ENCODE measurements at regions not wholly inside any gene's neighbourhood (a gene's known extent, or its start where the extent isn't known, plus 50 kb on each side); places are given as distances from the start of the nearest gene placed in this dataset.
"Not testable (repeated sequence)": the region's sequence is repeated elsewhere in the genome, so short reads cannot be mapped to it uniquely, and the experiment has no call there.

DNA sequence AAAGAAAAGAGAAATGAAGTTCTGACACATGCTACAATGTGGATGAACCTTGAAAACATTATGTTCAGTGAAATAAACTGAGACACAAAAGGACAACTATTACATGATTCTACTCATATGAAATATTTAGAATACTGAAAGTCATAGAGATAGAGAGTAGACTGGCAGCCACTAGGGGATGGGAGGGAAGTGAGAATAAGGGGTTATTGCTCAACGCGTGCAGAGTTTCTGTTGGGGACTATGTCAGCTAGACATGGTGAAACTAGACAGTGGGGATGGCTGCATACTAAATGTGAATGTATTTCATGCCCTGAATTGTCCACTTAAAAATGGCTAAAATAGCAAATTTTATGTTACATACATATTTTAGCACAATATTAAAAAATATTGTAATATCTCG lies 108.7 kb upstream of the ATL2 start:
- WGBS = 90% methylated on average over 3 of the region's 3 CpGs
- TF ChIP-seq, protein P1, sequence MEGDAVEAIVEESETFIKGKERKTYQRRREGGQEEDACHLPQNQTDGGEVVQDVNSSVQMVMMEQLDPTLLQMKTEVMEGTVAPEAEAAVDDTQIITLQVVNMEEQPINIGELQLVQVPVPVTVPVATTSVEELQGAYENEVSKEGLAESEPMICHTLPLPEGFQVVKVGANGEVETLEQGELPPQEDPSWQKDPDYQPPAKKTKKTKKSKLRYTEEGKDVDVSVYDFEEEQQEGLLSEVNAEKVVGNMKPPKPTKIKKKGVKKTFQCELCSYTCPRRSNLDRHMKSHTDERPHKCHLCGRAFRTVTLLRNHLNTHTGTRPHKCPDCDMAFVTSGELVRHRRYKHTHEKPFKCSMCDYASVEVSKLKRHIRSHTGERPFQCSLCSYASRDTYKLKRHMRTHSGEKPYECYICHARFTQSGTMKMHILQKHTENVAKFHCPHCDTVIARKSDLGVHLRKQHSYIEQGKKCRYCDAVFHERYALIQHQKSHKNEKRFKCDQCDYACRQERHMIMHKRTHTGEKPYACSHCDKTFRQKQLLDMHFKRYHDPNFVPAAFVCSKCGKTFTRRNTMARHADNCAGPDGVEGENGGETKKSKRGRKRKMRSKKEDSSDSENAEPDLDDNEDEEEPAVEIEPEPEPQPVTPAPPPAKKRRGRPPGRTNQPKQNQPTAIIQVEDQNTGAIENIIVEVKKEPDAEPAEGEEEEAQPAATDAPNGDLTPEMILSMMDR (IDR thresholded peaks at IDR 0.05) = no peak
- no peak for TF ChIP-seq POLR2AphosphoS5 (IDR thresholded peaks at IDR 0.05)
- no peak for TF ChIP-seq POLR2A (IDR thresholded peaks at IDR 0.05)
- Histone ChIP-seq H3K4me1 (replicated peaks) (no peaks in the 10 kb centered on the region), H3K9me3 (no peaks in the 10 kb centered on the region), H3K27ac (no peak overlapping the region), H3K36me3 (no peaks in the 10 kb centered on the region), H3K4me3 (no peak overlapping the region), H3K27me3 (replicated peaks; ENCODE audit: insufficient read depth) (no peaks in the 10 kb centered on the region)
- no peak for DNase-seq (ENCODE audit: low spot score)
- intact Hi-C loops (cut with DNase I) = no loop called here

DNA sequence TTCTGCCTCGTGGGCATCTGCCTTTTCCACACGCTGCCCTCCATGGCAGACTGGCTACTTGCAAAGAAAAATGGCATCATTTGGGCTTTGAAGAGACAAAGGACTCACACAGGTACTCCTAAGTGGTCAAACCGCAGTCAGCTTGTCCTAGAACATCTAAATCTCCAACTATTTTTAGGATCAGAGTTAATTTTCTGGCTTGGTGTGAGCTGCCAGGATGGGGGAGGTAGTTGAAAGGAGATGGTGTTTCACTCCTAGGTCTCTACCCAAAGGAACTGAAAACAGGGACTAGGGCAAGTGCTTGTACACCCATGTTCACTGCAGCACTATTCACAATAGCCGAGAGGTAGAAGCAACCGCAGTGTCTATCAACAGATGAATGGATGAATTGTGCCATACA lies 107.9 kb upstream of the ATL2 start:
- Histone ChIP-seq H3K4me3 (no peak overlapping the region), H3K27me3 (replicated peaks; ENCODE audit: insufficient read depth) (no peaks in the 10 kb centered on the region), H3K36me3 (no peaks in the 10 kb centered on the region), H3K9me3 (no peaks in the 10 kb centered on the region), H3K4me1 (replicated peaks) (no peaks in the 10 kb centered on the region), H3K27ac (no peak overlapping the region)
- 77% methylated on average over 5 of the region's 5 CpGs for whole genome bisulfite sequencing
- TF ChIP-seq, protein P1 (IDR thresholded peaks at IDR 0.05) = no peak
- TF ChIP-seq POLR2A (IDR thresholded peaks at IDR 0.05) = no peak
- no peak for TF ChIP-seq POLR2AphosphoS5 (IDR thresholded peaks at IDR 0.05)
- intact Hi-C loops (cut with DNase I) = no loop called here
- DNase-seq (ENCODE audit: low spot score) = no peak

DNA sequence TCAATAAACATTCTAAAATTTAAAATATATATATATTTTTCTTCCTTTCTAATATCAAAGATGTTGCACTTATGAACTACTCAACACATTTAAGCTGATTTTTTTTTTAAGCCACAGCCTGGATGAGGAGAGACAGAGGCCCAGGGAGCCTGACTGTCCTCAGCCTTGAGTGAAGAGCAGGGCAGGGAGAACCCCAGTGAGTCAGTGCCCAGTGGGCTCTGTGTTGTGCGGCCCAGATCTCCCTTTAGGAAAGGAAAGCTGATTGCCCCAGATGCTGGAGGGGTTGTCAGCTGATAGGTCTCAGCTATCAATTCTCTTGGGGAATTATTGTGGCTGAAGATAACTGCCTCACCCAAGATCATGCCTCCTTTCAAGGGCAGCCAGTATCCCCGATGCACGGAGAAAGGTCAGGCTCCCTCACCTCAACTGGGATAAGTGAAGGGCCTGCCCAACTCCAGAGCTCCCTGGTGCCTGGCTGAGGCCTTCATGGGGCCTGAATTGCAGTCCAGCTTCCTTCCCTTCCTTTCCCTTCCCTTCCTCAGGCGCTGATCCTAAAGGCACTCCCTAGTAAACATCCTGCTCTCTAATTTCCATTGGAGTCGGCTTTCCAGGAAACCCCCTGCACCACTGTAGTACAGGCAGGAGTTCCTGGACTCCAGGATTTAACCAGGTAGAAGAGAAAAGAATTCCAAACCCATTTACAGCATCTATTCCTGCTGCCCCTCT lies 106.9 kb upstream of the ATL2 start:
- intact Hi-C loops (cut with DNase I) = no loop called here
- TF ChIP-seq POLR2A (IDR thresholded peaks at IDR 0.05) (no peak), POLR2AphosphoS5 (IDR thresholded peaks at IDR 0.05) (no peak)
- TF ChIP-seq, protein P1 (IDR thresholded peaks at IDR 0.05) = no peak
- no peak overlapping the region for H3K27ac ChIP-seq

DNA sequence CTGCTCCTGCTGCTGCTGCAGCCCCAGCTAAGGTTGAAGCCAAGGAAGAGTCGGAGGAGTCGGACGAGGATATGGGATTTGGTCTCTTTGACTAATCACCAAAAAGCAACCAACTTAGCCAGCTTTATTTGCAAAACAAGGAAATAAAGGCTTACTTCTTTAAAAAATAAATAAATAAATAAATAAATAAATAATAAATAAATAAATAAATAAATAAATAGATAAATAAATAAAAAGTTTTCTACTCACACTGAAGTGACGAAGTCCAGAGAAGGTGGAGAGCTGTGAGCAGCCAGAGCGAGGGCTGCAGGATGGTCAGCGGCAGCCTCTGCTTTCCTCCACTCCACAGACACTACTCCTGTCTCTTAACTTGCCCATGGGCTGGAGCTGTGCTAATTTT lies 105.6 kb upstream of the ATL2 start:
- intact Hi-C loops (cut with DNase I); H3K27me3 ChIP-seq (replicated peaks; ENCODE audit: insufficient read depth): not testable (repeated sequence)

More for the DNA sequence above, 106.9 kb upstream of the ATL2 start:
- H3K9me3 ChIP-seq = no peaks in the 10 kb centered on the region
- H3K27me3 ChIP-seq (replicated peaks; ENCODE audit: insufficient read depth) = no peaks in the 10 kb centered on the region
- DNase-seq (ENCODE audit: low spot score) = no peak
- WGBS = 65% methylated on average over 5 of the region's 5 CpGs
- no peaks in the 10 kb centered on the region for H3K36me3 ChIP-seq
- no peaks in the 10 kb centered on the region for H3K4me1 ChIP-seq (replicated peaks)
- H3K4me3 ChIP-seq = no peak overlapping the region

DNA sequence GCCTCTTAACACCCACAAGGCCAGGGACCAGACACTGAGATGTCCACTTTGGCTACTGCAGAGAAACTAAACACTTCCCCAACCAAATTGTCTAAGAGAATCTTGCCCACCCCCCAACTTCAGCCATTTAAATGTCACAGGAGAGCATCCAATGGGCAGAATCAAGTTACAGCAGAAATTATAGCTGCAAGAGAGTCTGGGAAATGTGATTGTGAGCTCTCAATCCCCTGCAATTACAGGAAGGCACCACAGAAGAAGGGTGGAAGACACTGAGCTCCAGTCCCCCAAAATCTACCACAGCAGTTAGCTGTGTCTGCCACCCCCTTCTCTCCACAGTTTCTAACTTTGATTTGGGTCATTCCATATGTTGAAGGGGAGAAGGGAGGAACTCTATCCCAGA lies 103.5 kb upstream of the ATL2 start:
- intact Hi-C loops (cut with DNase I) = no loop called here
- no peak for DNase-seq (ENCODE audit: low spot score)
- H3K4me1 ChIP-seq (replicated peaks) = no peaks in the 10 kb centered on the region

More for the DNA sequence above, 105.6 kb upstream of the ATL2 start:
- not testable (repeated sequence) for H3K4me1 ChIP-seq (replicated peaks); DNase-seq (ENCODE audit: low spot score); H3K9me3 ChIP-seq; H3K27ac ChIP-seq; H3K4me3 ChIP-seq; H3K36me3 ChIP-seq
- 92% methylated on average over 6 of the region's 6 CpGs for WGBS

More for the DNA sequence above, 103.5 kb upstream of the ATL2 start:
- H3K27ac ChIP-seq = no peak overlapping the region
- no peaks in the 10 kb centered on the region for H3K36me3 ChIP-seq
- no peaks in the 10 kb centered on the region for H3K9me3 ChIP-seq
- no peak for TF ChIP-seq POLR2A (IDR thresholded peaks at IDR 0.05)
- TF ChIP-seq, protein P1 (IDR thresholded peaks at IDR 0.05) = no peak
- TF ChIP-seq POLR2AphosphoS5 (IDR thresholded peaks at IDR 0.05) = no peak
- no peak overlapping the region for H3K4me3 ChIP-seq
- no peaks in the 10 kb centered on the region for H3K27me3 ChIP-seq (replicated peaks; ENCODE audit: insufficient read depth)

Data from prostate gland (tissue), 2 donors.